WTC11 (cell line): ENCODE measurements at regions not wholly inside any gene's neighbourhood (a gene's known extent, or its start where the extent isn't known, plus 50 kb on each side); places are given as distances from the start of the nearest gene placed in this dataset.

Experiments
- ATF1 ChIP-seq: sonication (generic); formaldehyde crosslinking; IDR thresholded peaks from 2 replicates; pipeline ENCODE4 v1.8.1; 2023; ENCODE audit warnings: mild to moderate bottlenecking, moderate library complexity, missing genetic modification reagents
- JUN ChIP-seq: sonication (generic); formaldehyde crosslinking; IDR thresholded peaks from 2 replicates; pipeline ENCODE4 v1.8.0; 2023; ENCODE audit warnings: mild to moderate bottlenecking, missing genetic modification reagents
- OVOL2 ChIP-seq: fragments of 250-450 bp; sonication (Bioruptor Pico); IDR thresholded peaks from 2 replicates; pipeline ENCODE4 v1.9.0; 2021; ENCODE audit warnings: mild to moderate bottlenecking, borderline replicate concordance
- TP53 ChIP-seq: sonication (generic); formaldehyde crosslinking; IDR thresholded peaks from 2 replicates; pipeline ENCODE4 v1.8.1; 2023; ENCODE audit warnings: mild to moderate bottlenecking, missing genetic modification reagents
- ZNF219 ChIP-seq: sonication (generic); formaldehyde crosslinking; IDR thresholded peaks from 2 replicates; pipeline ENCODE4 v1.8.0; 2023; ENCODE audit warnings: missing genetic modification reagents, mild to moderate bottlenecking, borderline replicate concordance
- TF ChIP-seq, protein P1 (sequence below): sonication (generic); formaldehyde crosslinking; IDR thresholded peaks from 2 replicates; pipeline ENCODE4 v1.8.1; 2023; ENCODE audit warnings: mild to moderate bottlenecking, missing genetic modification reagents
- TF ChIP-seq, protein P2 (sequence below): fragments of 200-600 bp; IDR thresholded peaks from 2 replicates; pipeline ENCODE4 v1.8.0; 2022; ENCODE audit warnings: antibody characterized with exemption
- TF ChIP-seq, protein P3 (sequence below): sonication (generic); formaldehyde crosslinking; IDR thresholded peaks from 2 replicates; pipeline ENCODE4 v1.8.1; 2023; ENCODE audit warnings: mild to moderate bottlenecking, missing genetic modification reagents, moderate library complexity
- TF ChIP-seq, protein P4 (sequence below): sonication (generic); formaldehyde crosslinking; IDR thresholded peaks from 2 replicates; pipeline ENCODE4 v1.8.1; 2023; ENCODE audit warnings: mild to moderate bottlenecking, moderate library complexity, missing genetic modification reagents
- TF ChIP-seq, protein P5 (sequence below): sonication (generic); formaldehyde crosslinking; IDR thresholded peaks from 2 replicates; pipeline ENCODE4 v1.8.1; 2022; ENCODE audit warnings: mild to moderate bottlenecking, missing genetic modification reagents, moderate library complexity, borderline replicate concordance
- TF ChIP-seq, protein P6 (sequence below): sonication (generic); formaldehyde crosslinking; IDR thresholded peaks from 2 replicates; pipeline ENCODE4 v1.8.1; 2023; ENCODE audit warnings: mild to moderate bottlenecking, missing genetic modification reagents
- TF ChIP-seq, protein P7 (sequence below): sonication (generic); formaldehyde crosslinking; IDR thresholded peaks from 2 replicates; pipeline ENCODE4 v1.8.0; 2022; ENCODE audit warnings: mild to moderate bottlenecking, missing genetic modification reagents

DNA sequence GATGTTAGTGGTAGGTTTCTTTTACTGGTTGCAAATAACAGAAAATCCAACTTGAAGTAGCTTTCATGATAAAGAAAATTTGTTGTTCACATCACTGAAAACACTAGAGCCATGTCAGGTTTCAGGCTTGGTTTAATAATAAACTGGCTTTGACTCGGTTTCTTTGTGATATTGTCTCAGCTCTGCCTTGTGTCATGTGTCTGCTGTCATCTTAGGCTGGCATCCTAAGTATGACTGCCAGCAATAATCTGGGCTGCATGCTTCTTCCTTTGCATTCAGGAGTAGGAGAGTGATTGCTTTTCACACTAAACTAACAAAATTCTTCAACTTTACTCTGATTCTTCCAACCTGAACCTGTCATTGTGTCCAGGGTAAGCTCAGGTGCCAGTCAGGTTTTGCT lies 474.0 kb upstream of the B3GALT2 start:
- TF ChIP-seq TP53 = no peak
- TF ChIP-seq, protein P1, sequence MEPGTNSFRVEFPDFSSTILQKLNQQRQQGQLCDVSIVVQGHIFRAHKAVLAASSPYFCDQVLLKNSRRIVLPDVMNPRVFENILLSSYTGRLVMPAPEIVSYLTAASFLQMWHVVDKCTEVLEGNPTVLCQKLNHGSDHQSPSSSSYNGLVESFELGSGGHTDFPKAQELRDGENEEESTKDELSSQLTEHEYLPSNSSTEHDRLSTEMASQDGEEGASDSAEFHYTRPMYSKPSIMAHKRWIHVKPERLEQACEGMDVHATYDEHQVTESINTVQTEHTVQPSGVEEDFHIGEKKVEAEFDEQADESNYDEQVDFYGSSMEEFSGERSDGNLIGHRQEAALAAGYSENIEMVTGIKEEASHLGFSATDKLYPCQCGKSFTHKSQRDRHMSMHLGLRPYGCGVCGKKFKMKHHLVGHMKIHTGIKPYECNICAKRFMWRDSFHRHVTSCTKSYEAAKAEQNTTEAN = no peak
- TF ChIP-seq, protein P2, sequence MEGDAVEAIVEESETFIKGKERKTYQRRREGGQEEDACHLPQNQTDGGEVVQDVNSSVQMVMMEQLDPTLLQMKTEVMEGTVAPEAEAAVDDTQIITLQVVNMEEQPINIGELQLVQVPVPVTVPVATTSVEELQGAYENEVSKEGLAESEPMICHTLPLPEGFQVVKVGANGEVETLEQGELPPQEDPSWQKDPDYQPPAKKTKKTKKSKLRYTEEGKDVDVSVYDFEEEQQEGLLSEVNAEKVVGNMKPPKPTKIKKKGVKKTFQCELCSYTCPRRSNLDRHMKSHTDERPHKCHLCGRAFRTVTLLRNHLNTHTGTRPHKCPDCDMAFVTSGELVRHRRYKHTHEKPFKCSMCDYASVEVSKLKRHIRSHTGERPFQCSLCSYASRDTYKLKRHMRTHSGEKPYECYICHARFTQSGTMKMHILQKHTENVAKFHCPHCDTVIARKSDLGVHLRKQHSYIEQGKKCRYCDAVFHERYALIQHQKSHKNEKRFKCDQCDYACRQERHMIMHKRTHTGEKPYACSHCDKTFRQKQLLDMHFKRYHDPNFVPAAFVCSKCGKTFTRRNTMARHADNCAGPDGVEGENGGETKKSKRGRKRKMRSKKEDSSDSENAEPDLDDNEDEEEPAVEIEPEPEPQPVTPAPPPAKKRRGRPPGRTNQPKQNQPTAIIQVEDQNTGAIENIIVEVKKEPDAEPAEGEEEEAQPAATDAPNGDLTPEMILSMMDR = no peak
- no peak for TF ChIP-seq OVOL2 (CRISPR knock-in tag)
- TF ChIP-seq ZNF219 (CRISPR knock-in tag) = no peak
- TF ChIP-seq, protein P3, sequence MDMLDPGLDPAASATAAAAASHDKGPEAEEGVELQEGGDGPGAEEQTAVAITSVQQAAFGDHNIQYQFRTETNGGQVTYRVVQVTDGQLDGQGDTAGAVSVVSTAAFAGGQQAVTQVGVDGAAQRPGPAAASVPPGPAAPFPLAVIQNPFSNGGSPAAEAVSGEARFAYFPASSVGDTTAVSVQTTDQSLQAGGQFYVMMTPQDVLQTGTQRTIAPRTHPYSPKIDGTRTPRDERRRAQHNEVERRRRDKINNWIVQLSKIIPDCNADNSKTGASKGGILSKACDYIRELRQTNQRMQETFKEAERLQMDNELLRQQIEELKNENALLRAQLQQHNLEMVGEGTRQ (CRISPR knock-in tag) = no peak
- TF ChIP-seq, protein P4, sequence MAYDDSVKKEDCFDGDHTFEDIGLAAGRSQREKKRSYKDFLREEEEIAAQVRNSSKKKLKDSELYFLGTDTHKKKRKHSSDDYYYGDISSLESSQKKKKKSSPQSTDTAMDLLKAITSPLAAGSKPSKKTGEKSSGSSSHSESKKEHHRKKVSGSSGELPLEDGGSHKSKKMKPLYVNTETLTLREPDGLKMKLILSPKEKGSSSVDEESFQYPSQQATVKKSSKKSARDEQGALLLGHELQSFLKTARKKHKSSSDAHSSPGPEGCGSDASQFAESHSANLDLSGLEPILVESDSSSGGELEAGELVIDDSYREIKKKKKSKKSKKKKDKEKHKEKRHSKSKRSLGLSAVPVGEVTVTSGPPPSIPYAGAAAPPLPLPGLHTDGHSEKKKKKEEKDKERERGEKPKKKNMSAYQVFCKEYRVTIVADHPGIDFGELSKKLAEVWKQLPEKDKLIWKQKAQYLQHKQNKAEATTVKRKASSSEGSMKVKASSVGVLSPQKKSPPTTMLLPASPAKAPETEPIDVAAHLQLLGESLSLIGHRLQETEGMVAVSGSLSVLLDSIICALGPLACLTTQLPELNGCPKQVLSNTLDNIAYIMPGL (CRISPR knock-in tag) = no peak
- TF ChIP-seq, protein P5, sequence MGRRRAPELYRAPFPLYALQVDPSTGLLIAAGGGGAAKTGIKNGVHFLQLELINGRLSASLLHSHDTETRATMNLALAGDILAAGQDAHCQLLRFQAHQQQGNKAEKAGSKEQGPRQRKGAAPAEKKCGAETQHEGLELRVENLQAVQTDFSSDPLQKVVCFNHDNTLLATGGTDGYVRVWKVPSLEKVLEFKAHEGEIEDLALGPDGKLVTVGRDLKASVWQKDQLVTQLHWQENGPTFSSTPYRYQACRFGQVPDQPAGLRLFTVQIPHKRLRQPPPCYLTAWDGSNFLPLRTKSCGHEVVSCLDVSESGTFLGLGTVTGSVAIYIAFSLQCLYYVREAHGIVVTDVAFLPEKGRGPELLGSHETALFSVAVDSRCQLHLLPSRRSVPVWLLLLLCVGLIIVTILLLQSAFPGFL (CRISPR knock-in tag) = no peak
- no peak for TF ChIP-seq JUN
- no peak for TF ChIP-seq ATF1 (CRISPR knock-in tag)
- TF ChIP-seq, protein P6, sequence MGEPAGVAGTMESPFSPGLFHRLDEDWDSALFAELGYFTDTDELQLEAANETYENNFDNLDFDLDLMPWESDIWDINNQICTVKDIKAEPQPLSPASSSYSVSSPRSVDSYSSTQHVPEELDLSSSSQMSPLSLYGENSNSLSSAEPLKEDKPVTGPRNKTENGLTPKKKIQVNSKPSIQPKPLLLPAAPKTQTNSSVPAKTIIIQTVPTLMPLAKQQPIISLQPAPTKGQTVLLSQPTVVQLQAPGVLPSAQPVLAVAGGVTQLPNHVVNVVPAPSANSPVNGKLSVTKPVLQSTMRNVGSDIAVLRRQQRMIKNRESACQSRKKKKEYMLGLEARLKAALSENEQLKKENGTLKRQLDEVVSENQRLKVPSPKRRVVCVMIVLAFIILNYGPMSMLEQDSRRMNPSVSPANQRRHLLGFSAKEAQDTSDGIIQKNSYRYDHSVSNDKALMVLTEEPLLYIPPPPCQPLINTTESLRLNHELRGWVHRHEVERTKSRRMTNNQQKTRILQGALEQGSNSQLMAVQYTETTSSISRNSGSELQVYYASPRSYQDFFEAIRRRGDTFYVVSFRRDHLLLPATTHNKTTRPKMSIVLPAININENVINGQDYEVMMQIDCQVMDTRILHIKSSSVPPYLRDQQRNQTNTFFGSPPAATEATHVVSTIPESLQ (CRISPR knock-in tag) = no peak
- TF ChIP-seq, protein P7, sequence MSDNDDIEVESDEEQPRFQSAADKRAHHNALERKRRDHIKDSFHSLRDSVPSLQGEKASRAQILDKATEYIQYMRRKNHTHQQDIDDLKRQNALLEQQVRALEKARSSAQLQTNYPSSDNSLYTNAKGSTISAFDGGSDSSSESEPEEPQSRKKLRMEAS (CRISPR knock-in tag) = no peak
